ENCODE measurements at regions not wholly inside any gene's neighbourhood (a gene's known extent, or its start where the extent isn't known, plus 50 kb on each side); places are given as distances from the start of the nearest gene placed in this dataset.
A peak's percentile ranks its signal among the peaks of the same experiment; 100 is the strongest.

GRCh38 chr5:58145397-58145934 lies 314.4 kb downstream of the PLK2 start:
- H3K4me3 ChIP-seq (ENCODE audit: low read depth, low read length): no peak overlapping the region
- DNase-seq (ENCODE audit: low read depth): no peak
- TF ChIP-seq CTCF (conservative IDR thresholded peaks at IDR 0.05; ENCODE audit: low read depth, low read length): no peak

- DNase-seq (ENCODE audit: low read depth): no peak
- TF ChIP-seq CTCF (conservative IDR thresholded peaks at IDR 0.05; ENCODE audit: low read depth, low read length): no peak
- H3K4me3 ChIP-seq (ENCODE audit: low read depth, low read length): no peak overlapping the region
Measured at GRCh38 chr5:58143727-58144126, 316.2 kb downstream of the PLK2 start.

- no peak overlapping the region for H3K4me3 ChIP-seq (ENCODE audit: low read depth, low read length)
- no peak for DNase-seq (ENCODE audit: low read depth)
- no peak for TF ChIP-seq CTCF (conservative IDR thresholded peaks at IDR 0.05; ENCODE audit: low read depth, low read length)
Measured at GRCh38 chr5:58143181-58143580, 316.7 kb downstream of the PLK2 start.

- no peak for DNase-seq (ENCODE audit: low read depth)
- H3K4me3 ChIP-seq (ENCODE audit: low read depth, low read length): no peak overlapping the region
- no peak for TF ChIP-seq CTCF (conservative IDR thresholded peaks at IDR 0.05; ENCODE audit: low read depth, low read length)
Measured at GRCh38 chr5:58138791-58139190, 321.1 kb downstream of the PLK2 start.

GRCh38 chr5:58136406-58136805 lies 323.5 kb downstream of the PLK2 start:
- DNase-seq (ENCODE audit: low read depth): no peak
- H3K4me3 ChIP-seq (ENCODE audit: low read depth, low read length): no peak overlapping the region
- no peak for TF ChIP-seq CTCF (conservative IDR thresholded peaks at IDR 0.05; ENCODE audit: low read depth, low read length)

GRCh38 chr5:58135571-58136335 lies 324.1 kb downstream of the PLK2 start:
- no peak overlapping the region for H3K4me3 ChIP-seq (ENCODE audit: low read depth, low read length)
- peak; percentile 46 for DNase-seq (ENCODE audit: low read depth)
- TF ChIP-seq CTCF (conservative IDR thresholded peaks at IDR 0.05; ENCODE audit: low read depth, low read length): no peak
